ENCODE measurements at regions not wholly inside any gene's neighbourhood (a gene's known extent, or its start where the extent isn't known, plus 50 kb on each side); places are given as distances from the start of the nearest gene placed in this dataset.
A peak's percentile ranks its signal among the peaks of the same experiment; 100 is the strongest.
"Not testable (repeated sequence)": the region's sequence is repeated elsewhere in the genome, so short reads cannot be mapped to it uniquely, and the experiment has no call there.

- not testable (repeated sequence) for DNase-seq (ENCODE audit: low read depth in 4 of 4, low spot score in 1 of 4)
These were observed 84.5 kb upstream of the FBXO28 start for GRCh38 chr1:224029286-224030025.

GRCh38 chr1:224028802-224029201 is 85.1 kb upstream of the FBXO28 start:
- not testable (repeated sequence) for DNase-seq (ENCODE audit: low read depth in 4 of 4, low spot score in 1 of 4)

- DNase-seq (ENCODE audit: low read depth in 4 of 4, low spot score in 1 of 4), result not testable (repeated sequence)
These were observed 90.8 kb upstream of the FBXO28 start for GRCh38 chr1:224023122-224023521.

- DNase-seq (ENCODE audit: low read depth in 4 of 4, low spot score in 1 of 4), result not testable (repeated sequence)
These were observed 91.5 kb upstream of the FBXO28 start for GRCh38 chr1:224022249-224022970.

GRCh38 chr1:224019866-224020265 is 94.0 kb upstream of the FBXO28 start:
- DNase-seq (ENCODE audit: low read depth in 4 of 4, low spot score in 1 of 4), result not testable (repeated sequence)

- not testable (repeated sequence) for DNase-seq (ENCODE audit: low read depth in 4 of 4, low spot score in 1 of 4)
These were observed 98.1 kb upstream of the FBXO28 start for GRCh38 chr1:224015782-224016181.

- no peak for DNase-seq (ENCODE audit: low read depth in 4 of 4, low spot score in 1 of 4)
These were observed 99.6 kb upstream of the FBXO28 start for GRCh38 chr1:224014330-224014649.

- not testable (repeated sequence) for DNase-seq (ENCODE audit: low read depth in 4 of 4, low spot score in 1 of 4)
These were observed 100.1 kb upstream of the FBXO28 start for GRCh38 chr1:224013626-224014329.

GRCh38 chr1:224012807-224013434 is 101.0 kb upstream of the FBXO28 start:
- not testable (repeated sequence) for DNase-seq (ENCODE audit: low read depth in 4 of 4, low spot score in 1 of 4)

- DNase-seq (ENCODE audit: low read depth in 4 of 4, low spot score in 1 of 4), result not testable (repeated sequence)
These were observed 101.7 kb upstream of the FBXO28 start for GRCh38 chr1:224012162-224012561.

- not testable (repeated sequence) for DNase-seq (ENCODE audit: low read depth in 4 of 4, low spot score in 1 of 4)
These were observed 102.2 kb upstream of the FBXO28 start for GRCh38 chr1:224011751-224012150.

- not testable (repeated sequence) for DNase-seq (ENCODE audit: low read depth in 4 of 4, low spot score in 1 of 4)
These were observed 102.8 kb upstream of the FBXO28 start for GRCh38 chr1:224011153-224011552.

GRCh38 chr1:224005973-224006372 is 107.9 kb upstream of the FBXO28 start:
- not testable (repeated sequence) for DNase-seq (ENCODE audit: low read depth in 4 of 4, low spot score in 1 of 4)

GRCh38 chr1:224004552-224005315 is 109.2 kb upstream of the FBXO28 start:
- DNase-seq (ENCODE audit: low read depth in 4 of 4, low spot score in 1 of 4), result peak in 3 of 4 experiments; percentile 13 to 23 (median 23)

GRCh38 chr1:224003896-224004295 is 110.0 kb upstream of the FBXO28 start:
- not testable (repeated sequence) for DNase-seq (ENCODE audit: low read depth in 4 of 4, low spot score in 1 of 4)

GRCh38 chr1:224001757-224002156 is 112.2 kb upstream of the FBXO28 start:
- DNase-seq (ENCODE audit: low read depth in 4 of 4, low spot score in 1 of 4), result not testable (repeated sequence)

GRCh38 chr1:223999761-224000160 is 114.2 kb upstream of the FBXO28 start:
- DNase-seq (ENCODE audit: low read depth in 4 of 4, low spot score in 1 of 4), result not testable (repeated sequence)

GRCh38 chr1:223998676-223999455 is 115.0 kb upstream of the FBXO28 start:
- DNase-seq (ENCODE audit: low read depth in 4 of 4, low spot score in 1 of 4), result not testable (repeated sequence)

GRCh38 chr1:223996376-223996775 is 117.5 kb upstream of the FBXO28 start:
- DNase-seq (ENCODE audit: low read depth in 4 of 4, low spot score in 1 of 4), result not testable (repeated sequence)
